Neural cell (in vitro differentiated cells): ENCODE measurements at regions not wholly inside any gene's neighbourhood (a gene's known extent, or its start where the extent isn't known, plus 50 kb on each side); places are given as distances from the start of the nearest gene placed in this dataset.

ENCODE experiments used
- CTCF ChIP-seq: fragments of 450-650 bp; IDR thresholded peaks from 2 replicates; pipeline ENCODE4 v1.5.1; 2014; ENCODE audit warnings: antibody characterized with exemption, mild to moderate bottlenecking, moderate library complexity; ENCODE audit not compliant: poor library complexity, severe bottlenecking
- POLR2AphosphoS5 ChIP-seq: IDR thresholded peaks from 2 replicates; pipeline ENCODE4 v1.6.1; 2012

GRCh38 chr1:4021974-4022268 lies 121.8 kb upstream of the C1orf174 start:
- no peak for TF ChIP-seq CTCF
- no peak for TF ChIP-seq POLR2AphosphoS5
